K562 (cell line): ENCODE measurements at regions not wholly inside any gene's neighbourhood (a gene's known extent, or its start where the extent isn't known, plus 50 kb on each side); places are given as distances from the start of the nearest gene placed in this dataset.

Experiments used
- ATAC-seq: fragments of 200-7000 bp; cut with Tn5 transposase; 3 replicates; pipeline ENCODE4 v1.9.1; 2020; ENCODE audit warnings: moderate library complexity
- BruUV-seq: library from RNA; stranded (reverse); fragments of 400-500 nt; replicated peaks from 2 replicates; lab custom pipeline; 2021; lab: Mats Ljungman, UMichigan
- CTCF ChIA-PET: fragments of 300-600 bp; formaldehyde crosslinking; extraction: SDS; loops from one replicate; lab custom pipeline; 2021; ENCODE audit warnings: low intra/inter-chr PET ratio; lab: Yijun Ruan, JAX
- POLR2A ChIA-PET: fragments of 300-600, 350-650 bp; sonication (Branson Sonifier 250); formaldehyde crosslinking; extraction: SDS; loops from one replicate; lab custom pipeline; 2021; ENCODE audit warnings: antibody characterized with exemption, inconsistent platforms; lab: Yijun Ruan, JAX
- DNase-seq, 4 experiments: peaks; one replicate each; pipeline versions ENCODE4 v3.0.0 to v3.0.0-alpha.2; 2011 to 2018; ENCODE audit warnings: low spot score in 3 of 4, mixed read lengths in 3 of 4; ENCODE audit errors: extremely low read depth in 1 of 4
- FAIRE-seq: peaks from 2 replicates; lab custom pipeline; 2011; peaks lifted over from hg19 to GRCh38; lab: Jason Lieb, UNC
- H2AFZ ChIP-seq: 2 replicates; pipeline ENCODE4 v1.6.0; 2011; ENCODE audit warnings: low read depth, low read length, control low read depth, inconsistent platforms
- H3K27ac ChIP-seq: fragments of 200-600 bp; 3 replicates; pipeline ENCODE4 v1.8.0; 2011; ENCODE audit warnings: low read depth, mild to moderate bottlenecking, control low read depth, inconsistent platforms, low read length, moderate library complexity, mixed read lengths; ENCODE audit errors: extremely low read depth
- H3K27me3 ChIP-seq, 2 experiments: fragments of 300-600 bp in 1 of 2; 2 replicates in 1 of 2; 3 replicates in 1 of 2; pipeline versions ENCODE4 v1.6.0 to v1.8.0; 2011; ENCODE audit warnings: inconsistent platforms in 2 of 2, low read length in 2 of 2, mild to moderate bottlenecking in 1 of 2, mixed read lengths in 1 of 2, moderate library complexity in 1 of 2; ENCODE audit not compliant: control insufficient read depth in 2 of 2, insufficient read depth in 2 of 2
- H3K36me3 ChIP-seq: fragments of 300-600 bp; 3 replicates; pipeline ENCODE4 v1.8.0; 2011; ENCODE audit warnings: mild to moderate bottlenecking, low read length, inconsistent platforms; ENCODE audit not compliant: control insufficient read depth, insufficient read depth
- H3K4me1 ChIP-seq, 2 experiments: fragments of 200-600 bp in 1 of 2; replicated peaks in 1 of 2; 2 replicates in 1 of 2; 3 replicates in 1 of 2; pipeline versions ENCODE4 v1.5.1 to v1.8.0; 2011; ENCODE audit warnings: inconsistent platforms in 2 of 2, low read length in 2 of 2, mild to moderate bottlenecking in 1 of 2, mixed read lengths in 1 of 2, moderate library complexity in 1 of 2; ENCODE audit not compliant: control insufficient read depth in 2 of 2, insufficient read depth in 2 of 2
- H3K4me2 ChIP-seq: 2 replicates; pipeline ENCODE4 v1.6.1; 2011; ENCODE audit warnings: low read length, control low read depth, inconsistent platforms, mixed read lengths; ENCODE audit not compliant: insufficient read depth
- H3K4me3 ChIP-seq: fragments of 200-600 bp; sonication (generic), shearing (Covaris generic); 2 replicates; pipeline ENCODE4 v1.5.1; 2016; ENCODE audit warnings: control low read depth, inconsistent platforms
- H3K79me2 ChIP-seq: fragments of 200-600 bp; 3 replicates; pipeline ENCODE4 v1.8.0; 2011; ENCODE audit warnings: low read length, inconsistent platforms; ENCODE audit not compliant: control insufficient read depth, insufficient read depth
- H3K9ac ChIP-seq, 2 experiments: 2 replicates each; pipeline versions ENCODE4 v1.6.0 to v1.6.1; 2011; ENCODE audit warnings: low read depth in 2 of 2, low read length in 2 of 2, control low read depth in 1 of 2, inconsistent platforms in 1 of 2, mild to moderate bottlenecking in 1 of 2, mixed read lengths in 1 of 2; ENCODE audit not compliant: insufficient read depth in 1 of 2
- H3K9me1 ChIP-seq: one replicate; pipeline ENCODE4 v1.6.0; 2011; ENCODE audit warnings: inconsistent platforms, mild to moderate bottlenecking, low read length, moderate library complexity; ENCODE audit not compliant: control insufficient read depth, insufficient read depth
- H3K9me3 ChIP-seq: replicated peaks from 2 replicates; pipeline ENCODE4 v1.5.1; 2011; ENCODE audit warnings: low read depth, low read length, inconsistent platforms; ENCODE audit not compliant: control insufficient read depth, insufficient read depth
- H4K20me1 ChIP-seq: replicated peaks from 2 replicates; pipeline ENCODE4 v1.6.1; 2011; ENCODE audit warnings: low read length, inconsistent platforms, mixed read lengths; ENCODE audit not compliant: control insufficient read depth, insufficient read depth
- CBX8 ChIP-seq: fragments of 200-600 bp; sonication (generic); IDR thresholded peaks from 2 replicates; pipeline ENCODE4 v1.6.1; 2012; ENCODE audit warnings: borderline replicate concordance, mixed run types, low read depth, mild to moderate bottlenecking, moderate library complexity, mixed read lengths, low read length, control low read depth, inconsistent platforms; ENCODE audit not compliant: poor library complexity, severe bottlenecking; ENCODE audit errors: extremely low read depth
- FOXA1 ChIP-seq: fragments of 450-650 bp; IDR thresholded peaks from 2 replicates; pipeline ENCODE4 v1.6.1; 2016; ENCODE audit warnings: mild to moderate bottlenecking, borderline replicate concordance
- GTF2A2 ChIP-seq: IDR thresholded peaks from 2 replicates; pipeline ENCODE4 v1.6.1; 2016; ENCODE audit warnings: mild to moderate bottlenecking, missing genetic modification characterization, missing compliant biosample characterization
- ZNF76 ChIP-seq: fragments of 250-450 bp; sonication (Bioruptor Pico); IDR thresholded peaks from 2 replicates; pipeline ENCODE4 v1.4.0; 2020; ENCODE audit warnings: mild to moderate bottlenecking, moderate library complexity, borderline replicate concordance
- WGBS: fragments of 100-300 bp; shearing (Covaris generic); methylation state at CpG from one replicate; pipeline ENCODE4 v1.1.6; 2016; ENCODE audit warnings: low coverage, mixed read lengths; ENCODE audit not compliant: insufficient coverage; ENCODE audit errors: missing lambda C conversion rate; 5-methylcytosine and 5-hydroxymethylcytosine counted together
- in situ Hi-C: fragments of 300-500 bp; cut with MboI; formaldehyde crosslinking; loops from 4 replicates; pipeline ENCODE4 v1.15.0; 2018; ENCODE audit warnings: inconsistent platforms, mixed read lengths
- intact Hi-C: fragments of 100-400 bp; cut with micrococcal nuclease; formaldehyde crosslinking; loops from 2 replicates; pipeline ENCODE4 v1.14.2; 2022
- TF ChIP-seq, protein P1 (sequence below), 2 experiments: IDR thresholded peaks; 2 replicates each; pipeline ENCODE4 v1.6.1; 2011; ENCODE audit warnings: borderline replicate concordance in 1 of 2, control low read depth in 1 of 2, low read depth in 1 of 2, low read length in 1 of 2, mild to moderate bottlenecking in 1 of 2, mixed read lengths in 1 of 2, moderate library complexity in 1 of 2; ENCODE audit not compliant: insufficient read depth in 1 of 2, insufficient read length in 1 of 2, poor library complexity in 1 of 2, severe bottlenecking in 1 of 2; ENCODE audit errors: extremely low read depth in 1 of 2
- TF ChIP-seq, protein P2 (sequence below): fragments of 450-650 bp; formaldehyde crosslinking; IDR thresholded peaks from 2 replicates; pipeline ENCODE4 v1.4.0; 2020; ENCODE audit warnings: mild to moderate bottlenecking, moderate library complexity

GRCh38 chr3:99475229-99475628, 163.2 kb upstream of the COL8A1 start:
- H3K9ac ChIP-seq: no peak overlapping the region
- no peaks in the 10 kb centered on the region for H4K20me1 ChIP-seq
- no peak overlapping the region for H3K27ac ChIP-seq
- H3K4me1 ChIP-seq: no peaks in the 10 kb centered on the region
- H2AFZ ChIP-seq: no peak overlapping the region
- intact Hi-C loops: no loop called here
- H3K9me1 ChIP-seq: no peaks in the 10 kb centered on the region
- no peak overlapping the region for H3K4me2 ChIP-seq
- no peaks in the 10 kb centered on the region for H3K79me2 ChIP-seq
- POLR2A ChIA-PET: no interaction called here
- 0% methylated on average over 2 of the region's 2 CpGs for WGBS
- H3K27me3 ChIP-seq: no peaks in the 10 kb centered on the region
- ATAC-seq (no peak), FAIRE-seq (no peak), DNase-seq (no peak)
- no peaks in the 10 kb centered on the region for H3K9me3 ChIP-seq
- H3K4me3 ChIP-seq: no peak overlapping the region
- in situ Hi-C loops: no loop called here
- BruUV-seq: no TSS peak
- TF ChIP-seq FOXA1 (no peak), GTF2A2 (tag) (no peak), CBX8 (no peak), ZNF76 (CRISPR knock-in tag) (no peak)
- TF ChIP-seq, protein P1, sequence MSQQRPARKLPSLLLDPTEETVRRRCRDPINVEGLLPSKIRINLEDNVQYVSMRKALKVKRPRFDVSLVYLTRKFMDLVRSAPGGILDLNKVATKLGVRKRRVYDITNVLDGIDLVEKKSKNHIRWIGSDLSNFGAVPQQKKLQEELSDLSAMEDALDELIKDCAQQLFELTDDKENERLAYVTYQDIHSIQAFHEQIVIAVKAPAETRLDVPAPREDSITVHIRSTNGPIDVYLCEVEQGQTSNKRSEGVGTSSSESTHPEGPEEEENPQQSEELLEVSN (IDR thresholded peaks at IDR 0.05; ENCODE audit: borderline replicate concordance in 1 of 2, extremely low read depth in 1 of 2, insufficient read depth in 1 of 2, insufficient read length in 1 of 2, low read depth in 1 of 2, low read length in 1 of 2, poor library complexity in 1 of 2, severe bottlenecking in 1 of 2): no peak
- TF ChIP-seq, protein P2, sequence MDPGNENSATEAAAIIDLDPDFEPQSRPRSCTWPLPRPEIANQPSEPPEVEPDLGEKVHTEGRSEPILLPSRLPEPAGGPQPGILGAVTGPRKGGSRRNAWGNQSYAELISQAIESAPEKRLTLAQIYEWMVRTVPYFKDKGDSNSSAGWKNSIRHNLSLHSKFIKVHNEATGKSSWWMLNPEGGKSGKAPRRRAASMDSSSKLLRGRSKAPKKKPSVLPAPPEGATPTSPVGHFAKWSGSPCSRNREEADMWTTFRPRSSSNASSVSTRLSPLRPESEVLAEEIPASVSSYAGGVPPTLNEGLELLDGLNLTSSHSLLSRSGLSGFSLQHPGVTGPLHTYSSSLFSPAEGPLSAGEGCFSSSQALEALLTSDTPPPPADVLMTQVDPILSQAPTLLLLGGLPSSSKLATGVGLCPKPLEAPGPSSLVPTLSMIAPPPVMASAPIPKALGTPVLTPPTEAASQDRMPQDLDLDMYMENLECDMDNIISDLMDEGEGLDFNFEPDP (CRISPR knock-in tag): no peak
- no peaks in the 10 kb centered on the region for H3K36me3 ChIP-seq
- CTCF ChIA-PET: no interaction called here
